GM21526 (cell line): ENCODE measurements at regions not wholly inside any gene's neighbourhood (a gene's known extent, or its start where the extent isn't known, plus 50 kb on each side); places are given as distances from the start of the nearest gene placed in this dataset.
"Not testable (repeated sequence)": the region's sequence is repeated elsewhere in the genome, so short reads cannot be mapped to it uniquely, and the experiment has no call there.

Experiments used
- ATAC-seq: cut with Tn5 transposase; IDR thresholded peaks from one replicate; pipeline ENCODE4 v1.9.1; 2021; ENCODE audit warnings: moderate library complexity; ENCODE audit not compliant: unreplicated experiment, low FRiP score

- ATAC-seq: not testable (repeated sequence)
Observed at GRCh38 chr10:78681986-78682385, 386.8 kb upstream of the ZMIZ1 start.

- no peak for ATAC-seq
Observed at GRCh38 chr10:78684947-78685346, 383.8 kb upstream of the ZMIZ1 start.

- no peak for ATAC-seq
Observed at GRCh38 chr10:78685466-78686103, 383.2 kb upstream of the ZMIZ1 start.

- ATAC-seq: no peak
Observed at GRCh38 chr10:78686444-78687060, 382.2 kb upstream of the ZMIZ1 start.

GRCh38 chr10:78687626-78688025 is 381.1 kb upstream of the ZMIZ1 start:
- no peak for ATAC-seq

GRCh38 chr10:78688230-78688900 is 380.4 kb upstream of the ZMIZ1 start:
- ATAC-seq: no peak

GRCh38 chr10:78688901-78689583 is 379.7 kb upstream of the ZMIZ1 start:
- no peak for ATAC-seq

GRCh38 chr10:78689584-78689935 is 379.2 kb upstream of the ZMIZ1 start:
- ATAC-seq: no peak

- ATAC-seq: no peak
Observed at GRCh38 chr10:78690354-78691111, 378.2 kb upstream of the ZMIZ1 start.

- ATAC-seq: no peak
Observed at GRCh38 chr10:78691301-78692030, 377.3 kb upstream of the ZMIZ1 start.

GRCh38 chr10:78692071-78692470 is 376.7 kb upstream of the ZMIZ1 start:
- ATAC-seq: no peak

- no peak for ATAC-seq
Observed at GRCh38 chr10:78695846-78696245, 372.9 kb upstream of the ZMIZ1 start.

GRCh38 chr10:78696791-78697395 is 371.9 kb upstream of the ZMIZ1 start:
- ATAC-seq: no peak

- ATAC-seq: no peak
Observed at GRCh38 chr10:78699971-78700370, 368.8 kb upstream of the ZMIZ1 start.

- ATAC-seq: no peak
Observed at GRCh38 chr10:78700413-78700812, 368.4 kb upstream of the ZMIZ1 start.

GRCh38 chr10:78700816-78701520 is 367.8 kb upstream of the ZMIZ1 start:
- ATAC-seq: no peak

GRCh38 chr10:78702186-78702585 is 366.6 kb upstream of the ZMIZ1 start:
- ATAC-seq: no peak

GRCh38 chr10:78702876-78703275 is 365.9 kb upstream of the ZMIZ1 start:
- ATAC-seq: no peak

GRCh38 chr10:78703593-78703992 is 365.2 kb upstream of the ZMIZ1 start:
- no peak for ATAC-seq
